GM23338 (cell line): ENCODE measurements at regions not wholly inside any gene's neighbourhood (a gene's known extent, or its start where the extent isn't known, plus 50 kb on each side); places are given as distances from the start of the nearest gene placed in this dataset.

Experiments
- ATAC-seq: fragments of 200-7000 bp; cut with Tn5 transposase; 3 replicates; pipeline ENCODE4 v1.9.1; 2020
- DNase-seq: peaks from one replicate; pipeline ENCODE4 v3.0.0-alpha.2; 2015; ENCODE audit warnings: low spot score
- H2AFZ ChIP-seq: fragments of 200-600 bp; sonication (generic); 2 replicates; pipeline ENCODE4 v1.8.0; 2016; ENCODE audit warnings: antibody characterized with exemption, mild to moderate bottlenecking, moderate library complexity
- H3F3A ChIP-seq: fragments of 200-600 bp; sonication (generic); replicated peaks from 2 replicates; pipeline ENCODE4 v1.8.0; 2017; ENCODE audit warnings: antibody characterized with exemption, mixed run types, low read depth
- H3K27ac ChIP-seq: fragments of 200-600 bp; sonication (generic); 2 replicates; pipeline ENCODE4 v1.6.1; 2016; ENCODE audit warnings: low read depth
- H3K27me3 ChIP-seq: fragments of 200-600 bp; sonication (generic); 2 replicates; pipeline ENCODE4 v1.8.0; 2016; ENCODE audit warnings: mild to moderate bottlenecking, mixed run types, moderate library complexity; ENCODE audit not compliant: insufficient read depth
- H3K36me3 ChIP-seq: fragments of 200-600 bp; sonication (generic); 2 replicates; pipeline ENCODE4 v1.8.0; 2016; ENCODE audit warnings: mild to moderate bottlenecking; ENCODE audit not compliant: insufficient read depth
- H3K4me1 ChIP-seq: fragments of 200-600 bp; sonication (generic); 2 replicates; pipeline ENCODE4 v1.8.0; 2016; ENCODE audit warnings: mild to moderate bottlenecking, moderate library complexity; ENCODE audit not compliant: insufficient read depth
- H3K4me2 ChIP-seq: fragments of 200-600 bp; sonication (generic); 2 replicates; pipeline ENCODE4 v1.7.1; 2017; ENCODE audit warnings: mixed run types
- H3K4me3 ChIP-seq: fragments of 200-600 bp; sonication (generic); 2 replicates; pipeline ENCODE4 v1.6.1; 2016; ENCODE audit warnings: mixed run types
- H3K79me2 ChIP-seq: fragments of 200-600 bp; sonication (generic); replicated peaks from 2 replicates; pipeline ENCODE4 v1.8.0; 2017; ENCODE audit warnings: mild to moderate bottlenecking; ENCODE audit not compliant: insufficient read depth
- H3K9me2 ChIP-seq: fragments of 200-600 bp; sonication (generic); 2 replicates; pipeline ENCODE4 v1.8.0; 2017; ENCODE audit not compliant: insufficient read depth
- H4K20me1 ChIP-seq: fragments of 200-600 bp; sonication (generic); replicated peaks from 2 replicates; pipeline ENCODE4 v1.8.0; 2017; ENCODE audit warnings: mild to moderate bottlenecking; ENCODE audit not compliant: insufficient read depth
- H3K27ac Mint-ChIP-seq: 2 replicates; pipeline ENCODE4 v1.8.0; 2020; ENCODE audit warnings: inconsistent platforms, mild to moderate bottlenecking, moderate library complexity, mixed read lengths
- H3K27me3 Mint-ChIP-seq: 3 replicates; pipeline ENCODE4 v1.8.0; 2022; ENCODE audit warnings: low read depth, mild to moderate bottlenecking, moderate library complexity, mixed read lengths, inconsistent platforms; ENCODE audit not compliant: insufficient read depth, poor library complexity
- H3K36me3 Mint-ChIP-seq: 3 replicates; pipeline ENCODE4 v1.8.0; 2021; ENCODE audit warnings: low read depth, mild to moderate bottlenecking, inconsistent platforms, moderate library complexity, mixed read lengths
- H3K4me1 Mint-ChIP-seq: 3 replicates; pipeline ENCODE4 v1.8.0; 2020; ENCODE audit warnings: mild to moderate bottlenecking, inconsistent platforms, mixed read lengths
- H3K4me3 Mint-ChIP-seq: 3 replicates; pipeline ENCODE4 v1.8.0; 2021; ENCODE audit warnings: moderate library complexity, mild to moderate bottlenecking, inconsistent platforms, mixed read lengths
- H3K9me3 Mint-ChIP-seq: 3 replicates; pipeline ENCODE4 v1.8.0; 2020; ENCODE audit warnings: moderate library complexity, mild to moderate bottlenecking, inconsistent platforms, mixed read lengths
- ETS1 ChIP-seq: IDR thresholded peaks from 2 replicates; pipeline ENCODE4 v1.6.1; 2016; ENCODE audit warnings: antibody characterized with exemption
- EZH2 ChIP-seq: fragments of 200-600 bp; sonication (generic); IDR thresholded peaks from one replicate; pipeline ENCODE4 v1.8.0; 2017; ENCODE audit warnings: antibody characterized with exemption, mild to moderate bottlenecking, low read depth; ENCODE audit not compliant: unreplicated experiment
- EZH2phosphoT487 ChIP-seq: fragments of 200-600 bp; sonication (generic); IDR thresholded peaks from one replicate; pipeline ENCODE4 v1.8.1; 2018; ENCODE audit warnings: antibody characterized with exemption; ENCODE audit not compliant: unreplicated experiment
- JUNB ChIP-seq: IDR thresholded peaks from one replicate; pipeline ENCODE4 v1.6.1; 2016; ENCODE audit warnings: antibody characterized with exemption; ENCODE audit not compliant: unreplicated experiment
- NANOG ChIP-seq: IDR thresholded peaks from 2 replicates; pipeline ENCODE4 v1.6.1; 2016; ENCODE audit warnings: antibody characterized with exemption, borderline replicate concordance
- POLR2AphosphoS5 ChIP-seq: IDR thresholded peaks from 2 replicates; pipeline ENCODE4 v1.6.1; 2016; ENCODE audit warnings: antibody characterized with exemption, low read depth
- STAT1 ChIP-seq: IDR thresholded peaks from one replicate; pipeline ENCODE4 v1.6.1; 2016; ENCODE audit warnings: antibody characterized with exemption; ENCODE audit not compliant: unreplicated experiment
- ZNF331 ChIP-seq: fragments of 250-450 bp; sonication (Bioruptor Pico); IDR thresholded peaks from 2 replicates; pipeline ENCODE4 v1.5.0; 2020; ENCODE audit warnings: low read depth, mild to moderate bottlenecking, moderate library complexity
- ZNF462 ChIP-seq: fragments of 250-450 bp; sonication (Bioruptor Pico); IDR thresholded peaks from 2 replicates; pipeline ENCODE4 v1.5.0; 2020; ENCODE audit warnings: mild to moderate bottlenecking, moderate library complexity
- TF ChIP-seq, protein P1 (sequence below): IDR thresholded peaks from one replicate; pipeline ENCODE4 v1.6.1; 2018; ENCODE audit warnings: antibody characterized with exemption; ENCODE audit not compliant: unreplicated experiment

DNA sequence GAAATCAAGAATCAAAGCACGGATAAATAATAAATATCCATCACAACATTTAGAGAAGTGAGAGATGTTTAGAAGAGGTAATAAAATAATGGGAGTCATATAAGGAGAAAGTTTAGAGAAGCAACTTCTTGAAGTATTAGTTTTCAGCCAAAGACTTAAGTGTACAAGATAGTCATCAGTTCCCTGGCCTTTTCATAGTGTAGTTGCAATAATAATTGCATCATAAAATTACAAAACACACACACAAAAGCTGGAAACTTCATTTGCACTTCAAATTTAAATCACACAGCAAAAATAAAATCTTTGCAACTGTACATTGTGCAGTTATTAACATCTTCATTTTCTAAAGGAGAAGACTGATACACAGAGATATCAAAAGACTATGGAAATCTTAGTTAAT, 319.1 kb upstream of the RGMB start:
- H3F3A ChIP-seq: no peaks in the 10 kb centered on the region
- H3K4me3 Mint-ChIP-seq: no peak overlapping the region

More for the DNA sequence above, 319.1 kb upstream of the RGMB start:
- ATAC-seq (no peak), DNase-seq (no peak)
- H3K4me1 Mint-ChIP-seq: no peaks in the 10 kb centered on the region
- Histone ChIP-seq H4K20me1 (no peaks in the 10 kb centered on the region), H3K79me2 (no peaks in the 10 kb centered on the region), H3K4me2 (no peak overlapping the region), H3K4me1 (no peaks in the 10 kb centered on the region), H3K27ac (no peak overlapping the region), H3K4me3 (no peak overlapping the region), H3K36me3 (no peaks in the 10 kb centered on the region), H3K27me3 (no peaks in the 10 kb centered on the region), H2AFZ (no peak overlapping the region), H3K9me2 (no peaks in the 10 kb centered on the region; the same call in 1 of the 2 replicates)
- no peaks in the 10 kb centered on the region for H3K27me3 Mint-ChIP-seq
- H3K9me3 Mint-ChIP-seq: no peaks in the 10 kb centered on the region
- TF ChIP-seq POLR2AphosphoS5: no peak
- no peak for TF ChIP-seq EZH2
- no peak for TF ChIP-seq EZH2phosphoT487
- TF ChIP-seq JUNB: no peak
- TF ChIP-seq ETS1: no peak
- TF ChIP-seq STAT1: no peak
- TF ChIP-seq NANOG: no peak
- TF ChIP-seq, protein P1, sequence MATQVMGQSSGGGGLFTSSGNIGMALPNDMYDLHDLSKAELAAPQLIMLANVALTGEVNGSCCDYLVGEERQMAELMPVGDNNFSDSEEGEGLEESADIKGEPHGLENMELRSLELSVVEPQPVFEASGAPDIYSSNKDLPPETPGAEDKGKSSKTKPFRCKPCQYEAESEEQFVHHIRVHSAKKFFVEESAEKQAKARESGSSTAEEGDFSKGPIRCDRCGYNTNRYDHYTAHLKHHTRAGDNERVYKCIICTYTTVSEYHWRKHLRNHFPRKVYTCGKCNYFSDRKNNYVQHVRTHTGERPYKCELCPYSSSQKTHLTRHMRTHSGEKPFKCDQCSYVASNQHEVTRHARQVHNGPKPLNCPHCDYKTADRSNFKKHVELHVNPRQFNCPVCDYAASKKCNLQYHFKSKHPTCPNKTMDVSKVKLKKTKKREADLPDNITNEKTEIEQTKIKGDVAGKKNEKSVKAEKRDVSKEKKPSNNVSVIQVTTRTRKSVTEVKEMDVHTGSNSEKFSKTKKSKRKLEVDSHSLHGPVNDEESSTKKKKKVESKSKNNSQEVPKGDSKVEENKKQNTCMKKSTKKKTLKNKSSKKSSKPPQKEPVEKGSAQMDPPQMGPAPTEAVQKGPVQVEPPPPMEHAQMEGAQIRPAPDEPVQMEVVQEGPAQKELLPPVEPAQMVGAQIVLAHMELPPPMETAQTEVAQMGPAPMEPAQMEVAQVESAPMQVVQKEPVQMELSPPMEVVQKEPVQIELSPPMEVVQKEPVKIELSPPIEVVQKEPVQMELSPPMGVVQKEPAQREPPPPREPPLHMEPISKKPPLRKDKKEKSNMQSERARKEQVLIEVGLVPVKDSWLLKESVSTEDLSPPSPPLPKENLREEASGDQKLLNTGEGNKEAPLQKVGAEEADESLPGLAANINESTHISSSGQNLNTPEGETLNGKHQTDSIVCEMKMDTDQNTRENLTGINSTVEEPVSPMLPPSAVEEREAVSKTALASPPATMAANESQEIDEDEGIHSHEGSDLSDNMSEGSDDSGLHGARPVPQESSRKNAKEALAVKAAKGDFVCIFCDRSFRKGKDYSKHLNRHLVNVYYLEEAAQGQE: no peak
- no peak for TF ChIP-seq ZNF331 (CRISPR knock-in tag)
- TF ChIP-seq ZNF462 (CRISPR knock-in tag): no peak
- no peak overlapping the region for H3K27ac Mint-ChIP-seq
- no peaks in the 10 kb centered on the region for H3K36me3 Mint-ChIP-seq
